Mucosa of descending colon (tissue), 3 donors: ENCODE measurements at regions not wholly inside any gene's neighbourhood (a gene's known extent, or its start where the extent isn't known, plus 50 kb on each side); places are given as distances from the start of the nearest gene placed in this dataset.

Experiments
- ATAC-seq: fragments of 200-7000 bp; cut with Tn5 transposase; one replicate; pipeline ENCODE4 v1.9.1; 2020; ENCODE audit warnings: mild to moderate bottlenecking, moderate library complexity
- DNase-seq, 3 donors: peaks; one replicate each; pipeline ENCODE4 v3.0.0-alpha.2; 2020
- H3K36me3 ChIP-seq: fragments of 200-600 bp; one replicate; pipeline ENCODE4 v1.8.0; 2021; ENCODE audit warnings: low read depth, mild to moderate bottlenecking
- H3K4me1 ChIP-seq: fragments of 200-600 bp; one replicate; pipeline ENCODE4 v1.8.0; 2021; ENCODE audit warnings: low read depth, mild to moderate bottlenecking
- H3K4me3 ChIP-seq: fragments of 200-600 bp; one replicate; pipeline ENCODE4 v1.8.0; 2021; ENCODE audit warnings: mild to moderate bottlenecking
- H3K9me3 ChIP-seq: fragments of 200-600 bp; one replicate; pipeline ENCODE4 v1.8.0; 2021; ENCODE audit warnings: mild to moderate bottlenecking
- intact Hi-C, 2 donors: fragments of 100-400 bp; cut with DNase I in 1 of 2; cut with micrococcal nuclease in 1 of 2; formaldehyde crosslinking; loops; one replicate each; pipeline versions ENCODE4 v1.11.0 to v1.11.1; 2022; cut with DNase I, micrococcal nuclease
- TF ChIP-seq, protein P1 (sequence below): fragments of 200-600 bp; IDR thresholded peaks from one replicate; pipeline ENCODE4 v1.8.0; 2022; ENCODE audit warnings: antibody characterized with exemption, mild to moderate bottlenecking
- donor health status: DM: no; HTN: no; CAD: no; lungs with moderate emphysema.
- donor health status: DM: no; HTN: no; CAD: no.
- donor health status: DM: no; HTN: yes; CAD: no.

DNA sequence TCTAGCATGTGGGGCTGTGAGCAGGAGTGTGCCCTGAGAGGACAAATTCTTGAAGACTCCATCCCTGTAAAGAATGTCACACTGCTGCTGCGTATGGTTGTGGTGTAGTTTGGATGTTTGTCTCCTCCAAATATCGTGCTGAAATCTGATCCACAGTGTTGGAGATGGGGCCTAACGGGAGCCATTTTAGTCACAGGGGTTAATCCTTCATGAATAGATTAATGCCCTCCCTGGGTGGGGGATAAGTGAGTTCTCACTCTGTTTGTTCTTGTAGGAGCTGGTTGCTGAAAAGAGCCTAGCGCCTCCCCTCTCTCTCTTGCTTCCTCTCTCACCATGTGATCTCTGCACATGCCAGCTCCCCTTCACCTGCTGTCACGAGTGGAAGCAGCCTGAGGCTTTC lies 94.5 kb upstream of the VASH1 start:
- TF ChIP-seq, protein P1, sequence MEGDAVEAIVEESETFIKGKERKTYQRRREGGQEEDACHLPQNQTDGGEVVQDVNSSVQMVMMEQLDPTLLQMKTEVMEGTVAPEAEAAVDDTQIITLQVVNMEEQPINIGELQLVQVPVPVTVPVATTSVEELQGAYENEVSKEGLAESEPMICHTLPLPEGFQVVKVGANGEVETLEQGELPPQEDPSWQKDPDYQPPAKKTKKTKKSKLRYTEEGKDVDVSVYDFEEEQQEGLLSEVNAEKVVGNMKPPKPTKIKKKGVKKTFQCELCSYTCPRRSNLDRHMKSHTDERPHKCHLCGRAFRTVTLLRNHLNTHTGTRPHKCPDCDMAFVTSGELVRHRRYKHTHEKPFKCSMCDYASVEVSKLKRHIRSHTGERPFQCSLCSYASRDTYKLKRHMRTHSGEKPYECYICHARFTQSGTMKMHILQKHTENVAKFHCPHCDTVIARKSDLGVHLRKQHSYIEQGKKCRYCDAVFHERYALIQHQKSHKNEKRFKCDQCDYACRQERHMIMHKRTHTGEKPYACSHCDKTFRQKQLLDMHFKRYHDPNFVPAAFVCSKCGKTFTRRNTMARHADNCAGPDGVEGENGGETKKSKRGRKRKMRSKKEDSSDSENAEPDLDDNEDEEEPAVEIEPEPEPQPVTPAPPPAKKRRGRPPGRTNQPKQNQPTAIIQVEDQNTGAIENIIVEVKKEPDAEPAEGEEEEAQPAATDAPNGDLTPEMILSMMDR, result no peak
- no peak for ATAC-seq
- intact Hi-C loops, result no loop called here
- Histone ChIP-seq H3K9me3 (no peaks in the 10 kb centered on the region), H3K4me3 (no peak overlapping the region), H3K36me3 (no peaks in the 10 kb centered on the region), H3K4me1 (no peaks in the 10 kb centered on the region)
- DNase-seq, result no peak

DNA sequence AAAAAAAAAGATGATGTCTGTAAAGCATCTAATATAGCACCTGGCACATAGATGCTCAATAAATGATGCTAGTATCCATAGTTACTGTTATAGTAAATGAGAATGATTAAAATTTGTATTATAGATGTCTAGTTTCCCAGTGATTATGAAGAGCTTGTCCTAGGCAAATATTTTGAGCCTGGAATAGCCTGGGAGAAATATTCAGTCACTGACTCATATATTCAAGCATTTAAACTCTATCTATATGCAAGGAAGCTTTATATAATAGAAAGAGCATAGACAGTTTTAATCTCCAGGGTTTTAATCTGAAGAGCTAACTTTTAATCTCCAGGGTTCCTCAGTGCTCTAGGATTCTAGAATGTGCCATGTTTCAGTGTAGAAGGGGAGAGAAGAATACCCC lies 91.5 kb upstream of the VASH1 start:
- no peak overlapping the region for H3K4me3 ChIP-seq
- H3K9me3 ChIP-seq, result no peaks in the 10 kb centered on the region
- ATAC-seq (no peak), DNase-seq (no peak)
- TF ChIP-seq, protein P1, result no peak
- H3K4me1 ChIP-seq, result no peaks in the 10 kb centered on the region
- intact Hi-C loops, result no loop called here
- H3K36me3 ChIP-seq, result no peaks in the 10 kb centered on the region

DNA sequence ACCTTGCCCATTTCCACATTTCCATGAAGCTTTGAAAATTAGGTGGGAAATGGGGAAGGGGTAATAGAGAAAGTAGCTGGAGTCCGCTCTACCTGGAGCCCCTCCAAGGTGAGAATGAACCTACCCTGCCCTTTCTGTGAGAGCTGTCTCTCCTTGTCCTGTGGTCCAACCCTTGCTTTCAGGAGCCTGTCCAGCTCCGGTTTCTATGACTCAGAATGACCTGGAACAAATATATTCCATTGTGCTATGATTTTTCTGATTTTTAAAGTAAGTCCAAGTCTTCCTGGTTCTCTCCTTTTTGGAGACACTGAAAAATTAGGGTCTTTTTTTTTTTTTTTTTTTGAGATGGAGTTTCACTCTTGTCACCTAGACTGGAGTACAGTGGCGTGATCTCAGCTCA lies 89.1 kb upstream of the VASH1 start:
- no peaks in the 10 kb centered on the region for H3K9me3 ChIP-seq
- TF ChIP-seq, protein P1, result no peak
- DNase-seq (no peak), ATAC-seq (no peak)
- H3K4me1 ChIP-seq, result no peaks in the 10 kb centered on the region
- no peak overlapping the region for H3K4me3 ChIP-seq
- intact Hi-C loops, result no loop called here
- H3K36me3 ChIP-seq, result no peaks in the 10 kb centered on the region

DNA sequence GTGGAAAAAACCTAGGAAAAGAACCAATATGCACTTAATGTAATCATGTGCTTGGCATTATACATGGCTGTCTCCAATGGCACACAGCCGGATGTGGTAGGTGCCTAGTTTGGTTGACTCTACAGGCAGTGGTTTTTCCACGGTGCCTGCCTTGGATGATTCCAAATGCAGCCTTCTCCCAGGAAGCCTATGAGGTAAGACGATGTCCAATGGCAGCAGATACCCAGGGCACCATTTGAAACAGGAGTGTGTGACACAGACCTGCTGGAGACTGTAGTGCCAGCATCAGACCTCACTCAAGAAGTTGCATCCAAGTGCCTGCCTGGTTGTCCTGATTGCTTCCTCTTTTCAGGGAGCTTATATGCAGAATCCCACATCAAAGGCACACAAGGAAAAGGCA lies 88.0 kb upstream of the VASH1 start:
- H3K4me1 ChIP-seq, result no peaks in the 10 kb centered on the region
- no peaks in the 10 kb centered on the region for H3K9me3 ChIP-seq
- ATAC-seq (no peak), DNase-seq (no peak)
- intact Hi-C loops, result no loop called here
- TF ChIP-seq, protein P1, result no peak
- no peaks in the 10 kb centered on the region for H3K36me3 ChIP-seq
- H3K4me3 ChIP-seq, result no peak overlapping the region

DNA sequence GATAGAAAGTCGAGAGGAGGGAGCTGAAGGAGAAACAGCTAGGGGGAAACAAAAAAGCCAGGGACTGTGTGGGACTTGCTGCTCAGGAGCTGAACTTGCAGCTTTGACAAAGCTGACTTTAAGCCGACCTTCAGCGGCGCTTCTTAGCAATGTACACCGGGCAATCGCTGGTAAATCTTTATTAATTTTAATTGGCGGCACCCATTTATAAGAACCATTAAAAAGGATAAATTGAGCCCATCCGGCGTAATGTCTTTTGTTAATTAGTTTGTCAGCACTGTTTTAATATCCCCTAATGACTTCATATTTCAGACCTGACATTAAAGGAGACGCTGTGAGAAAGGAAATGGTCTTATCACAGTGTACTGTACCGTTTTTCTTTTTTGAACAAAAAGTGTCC lies 86.2 kb upstream of the VASH1 start:
- ATAC-seq, result no peak
- H3K9me3 ChIP-seq, result no peaks in the 10 kb centered on the region

DNA sequence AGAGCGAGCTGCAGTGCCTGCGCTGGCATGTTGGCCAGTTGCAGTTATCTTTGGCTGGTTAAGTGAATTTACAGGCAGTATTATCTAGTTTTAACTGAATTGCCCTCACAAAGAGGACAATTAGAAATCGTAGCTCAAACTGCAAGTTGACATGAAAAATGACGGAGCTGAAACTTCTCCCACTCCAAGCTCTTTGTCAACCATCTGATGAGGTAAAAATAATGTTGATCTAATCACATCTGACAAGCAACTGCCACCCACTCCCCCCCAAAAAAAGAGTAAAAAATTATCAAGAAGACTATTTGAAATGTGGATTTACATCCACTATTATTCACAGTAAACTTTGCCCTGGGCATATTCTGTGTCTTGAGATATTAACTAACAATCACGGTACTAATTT lies 84.7 kb upstream of the VASH1 start:
- no peaks in the 10 kb centered on the region for H3K36me3 ChIP-seq
- H3K4me3 ChIP-seq, result no peak overlapping the region
- ATAC-seq (no peak), DNase-seq (no peak)
- H3K9me3 ChIP-seq, result no peaks in the 10 kb centered on the region
- intact Hi-C loops, result no loop called here
- TF ChIP-seq, protein P1, result no peak
- no peaks in the 10 kb centered on the region for H3K4me1 ChIP-seq

More for the DNA sequence above, 86.2 kb upstream of the VASH1 start:
- no peak overlapping the region for H3K4me3 ChIP-seq
- no peaks in the 10 kb centered on the region for H3K36me3 ChIP-seq
- H3K4me1 ChIP-seq, result no peaks in the 10 kb centered on the region
- intact Hi-C loops, result no loop called here
- DNase-seq, result no peak
- TF ChIP-seq, protein P1, result no peak
